A549 (cell line): ENCODE measurements at regions not wholly inside any gene's neighbourhood (a gene's known extent, or its start where the extent isn't known, plus 50 kb on each side); places are given as distances from the start of the nearest gene placed in this dataset.

ENCODE experiments used
- BHLHE40 ChIP-seq: IDR thresholded peaks from 2 replicates; pipeline ENCODE4 v1.6.1; 2012; ENCODE audit warnings: low read depth, low read length, inconsistent platforms
- E2F6 ChIP-seq: IDR thresholded peaks from 2 replicates; pipeline ENCODE4 v1.6.1; 2012; ENCODE audit warnings: low read depth, borderline replicate concordance
- MYC ChIP-seq: IDR thresholded peaks from 2 replicates; pipeline ENCODE4 v1.6.1; 2012; ENCODE audit warnings: mild to moderate bottlenecking, inconsistent platforms, low read length, improper control_type of control experiment, borderline replicate concordance
- PHF8 ChIP-seq: fragments of 200-600 bp; sonication (generic); IDR thresholded peaks from 2 replicates; pipeline ENCODE4 v1.6.1; 2016; ENCODE audit warnings: low read depth, mild to moderate bottlenecking, antibody characterized with exemption, moderate library complexity, borderline replicate concordance
- ZC3H11A ChIP-seq: fragments of 450-650 bp; IDR thresholded peaks from 2 replicates; pipeline ENCODE4 v1.6.1; 2014; ENCODE audit warnings: antibody characterized with exemption, mild to moderate bottlenecking
- TF ChIP-seq, protein P1 (sequence below): fragments of 250-450 bp; sonication (Bioruptor Pico); IDR thresholded peaks from 2 replicates; pipeline ENCODE4 v1.5.0; 2021; ENCODE audit warnings: mild to moderate bottlenecking, moderate library complexity, borderline replicate concordance
- TF ChIP-seq, protein P2 (sequence below): fragments of >200 bp; sonication (Bioruptor Twin); formaldehyde crosslinking; IDR thresholded peaks from 3 replicates; pipeline ENCODE4 v1.5.1; 2016
- TF ChIP-seq, protein P3 (sequence below): fragments of 150-350 bp; IDR thresholded peaks from 2 replicates; pipeline ENCODE4 v1.6.1; 2014; ENCODE audit warnings: low read depth, mild to moderate bottlenecking, low read length

DNA sequence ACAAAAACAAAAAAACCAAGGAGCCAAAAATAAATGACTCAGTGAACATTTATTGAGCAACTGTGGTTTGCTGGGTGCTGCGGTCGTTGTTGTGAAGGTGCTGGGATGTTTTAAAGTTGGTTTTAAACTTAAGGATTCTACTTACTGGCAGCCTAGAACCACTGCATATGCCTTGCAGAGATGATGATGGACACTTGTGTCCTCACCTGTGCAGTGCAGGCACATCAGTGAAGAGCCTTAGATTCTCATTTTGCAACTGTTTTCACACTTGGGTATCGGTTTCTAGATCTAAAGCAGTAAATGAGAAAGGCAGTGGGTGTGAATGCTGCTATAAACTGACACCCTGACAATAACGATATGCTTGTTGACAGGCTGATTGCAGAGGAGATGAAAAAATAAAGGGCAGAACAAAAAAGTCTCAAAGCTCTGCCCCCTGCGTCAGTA lies 68.8 kb downstream of the UTRN start:
- TF ChIP-seq, protein P1, sequence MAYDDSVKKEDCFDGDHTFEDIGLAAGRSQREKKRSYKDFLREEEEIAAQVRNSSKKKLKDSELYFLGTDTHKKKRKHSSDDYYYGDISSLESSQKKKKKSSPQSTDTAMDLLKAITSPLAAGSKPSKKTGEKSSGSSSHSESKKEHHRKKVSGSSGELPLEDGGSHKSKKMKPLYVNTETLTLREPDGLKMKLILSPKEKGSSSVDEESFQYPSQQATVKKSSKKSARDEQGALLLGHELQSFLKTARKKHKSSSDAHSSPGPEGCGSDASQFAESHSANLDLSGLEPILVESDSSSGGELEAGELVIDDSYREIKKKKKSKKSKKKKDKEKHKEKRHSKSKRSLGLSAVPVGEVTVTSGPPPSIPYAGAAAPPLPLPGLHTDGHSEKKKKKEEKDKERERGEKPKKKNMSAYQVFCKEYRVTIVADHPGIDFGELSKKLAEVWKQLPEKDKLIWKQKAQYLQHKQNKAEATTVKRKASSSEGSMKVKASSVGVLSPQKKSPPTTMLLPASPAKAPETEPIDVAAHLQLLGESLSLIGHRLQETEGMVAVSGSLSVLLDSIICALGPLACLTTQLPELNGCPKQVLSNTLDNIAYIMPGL (CRISPR knock-in tag): no peak
- TF ChIP-seq, protein P2, sequence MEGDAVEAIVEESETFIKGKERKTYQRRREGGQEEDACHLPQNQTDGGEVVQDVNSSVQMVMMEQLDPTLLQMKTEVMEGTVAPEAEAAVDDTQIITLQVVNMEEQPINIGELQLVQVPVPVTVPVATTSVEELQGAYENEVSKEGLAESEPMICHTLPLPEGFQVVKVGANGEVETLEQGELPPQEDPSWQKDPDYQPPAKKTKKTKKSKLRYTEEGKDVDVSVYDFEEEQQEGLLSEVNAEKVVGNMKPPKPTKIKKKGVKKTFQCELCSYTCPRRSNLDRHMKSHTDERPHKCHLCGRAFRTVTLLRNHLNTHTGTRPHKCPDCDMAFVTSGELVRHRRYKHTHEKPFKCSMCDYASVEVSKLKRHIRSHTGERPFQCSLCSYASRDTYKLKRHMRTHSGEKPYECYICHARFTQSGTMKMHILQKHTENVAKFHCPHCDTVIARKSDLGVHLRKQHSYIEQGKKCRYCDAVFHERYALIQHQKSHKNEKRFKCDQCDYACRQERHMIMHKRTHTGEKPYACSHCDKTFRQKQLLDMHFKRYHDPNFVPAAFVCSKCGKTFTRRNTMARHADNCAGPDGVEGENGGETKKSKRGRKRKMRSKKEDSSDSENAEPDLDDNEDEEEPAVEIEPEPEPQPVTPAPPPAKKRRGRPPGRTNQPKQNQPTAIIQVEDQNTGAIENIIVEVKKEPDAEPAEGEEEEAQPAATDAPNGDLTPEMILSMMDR: no peak
- TF ChIP-seq MYC (no peak), ZC3H11A (no peak), E2F6 (no peak), PHF8 (no peak), BHLHE40 (no peak)
- TF ChIP-seq, protein P3, sequence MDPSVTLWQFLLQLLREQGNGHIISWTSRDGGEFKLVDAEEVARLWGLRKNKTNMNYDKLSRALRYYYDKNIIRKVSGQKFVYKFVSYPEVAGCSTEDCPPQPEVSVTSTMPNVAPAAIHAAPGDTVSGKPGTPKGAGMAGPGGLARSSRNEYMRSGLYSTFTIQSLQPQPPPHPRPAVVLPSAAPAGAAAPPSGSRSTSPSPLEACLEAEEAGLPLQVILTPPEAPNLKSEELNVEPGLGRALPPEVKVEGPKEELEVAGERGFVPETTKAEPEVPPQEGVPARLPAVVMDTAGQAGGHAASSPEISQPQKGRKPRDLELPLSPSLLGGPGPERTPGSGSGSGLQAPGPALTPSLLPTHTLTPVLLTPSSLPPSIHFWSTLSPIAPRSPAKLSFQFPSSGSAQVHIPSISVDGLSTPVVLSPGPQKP: no peak
